WERI-Rb-1 (cell line): ENCODE measurements at regions not wholly inside any gene's neighbourhood (a gene's known extent, or its start where the extent isn't known, plus 50 kb on each side); places are given as distances from the start of the nearest gene placed in this dataset.

Source experiments
- DNase-seq: peaks from one replicate; pipeline ENCODE4 v3.0.0-alpha.2; 2020
- H3K27ac ChIP-seq: fragments of 250-450 bp; sonication (Bioruptor Pico); 2 replicates; pipeline ENCODE4 v1.5.1; 2020; ENCODE audit warnings: mild to moderate bottlenecking, moderate library complexity
- H3K27me3 ChIP-seq: fragments of 250-450 bp; sonication (Bioruptor Pico); 2 replicates; pipeline ENCODE4 v1.5.1; 2021; ENCODE audit warnings: mild to moderate bottlenecking, low read depth, moderate library complexity; ENCODE audit not compliant: insufficient read depth, severe bottlenecking
- H3K36me3 ChIP-seq: fragments of 250-450 bp; sonication (Bioruptor Pico); 2 replicates; pipeline ENCODE4 v1.5.1; 2020; ENCODE audit warnings: mild to moderate bottlenecking, moderate library complexity
- H3K4me3 ChIP-seq: 2 replicates; pipeline ENCODE4 v1.5.1; 2011; ENCODE audit warnings: low read depth, mild to moderate bottlenecking, control low read depth, low read length
- H3K9me3 ChIP-seq: fragments of 250-450 bp; sonication (Bioruptor Pico); 2 replicates; pipeline ENCODE4 v1.5.1; 2021; ENCODE audit warnings: mild to moderate bottlenecking, moderate library complexity; ENCODE audit not compliant: severe bottlenecking
- TF ChIP-seq, protein P1 (sequence below): IDR thresholded peaks from 2 replicates; pipeline ENCODE4 v1.5.1; 2011; ENCODE audit warnings: low read depth, mild to moderate bottlenecking, control low read depth, inconsistent platforms, low read length

DNA sequence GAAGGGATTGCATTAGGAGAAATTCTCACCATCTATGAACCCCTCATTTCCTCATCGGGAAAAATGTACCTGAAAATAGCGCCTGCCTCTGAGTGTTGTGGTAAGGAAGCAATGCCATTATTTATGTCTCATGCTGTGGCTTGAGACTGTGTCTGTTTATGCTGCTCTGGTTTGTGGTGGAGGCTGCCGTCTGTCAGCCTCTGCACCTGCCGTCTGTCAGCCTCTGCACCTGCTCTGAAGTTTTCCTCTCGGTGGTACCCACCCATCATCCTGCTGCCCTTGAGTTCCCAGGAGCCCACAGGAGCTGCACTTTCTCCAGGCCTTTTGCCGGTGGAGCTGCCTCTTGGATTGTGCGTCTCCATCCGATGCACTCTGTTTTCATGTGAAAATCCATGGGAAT is 68.5 kb upstream of the PPP2R3B start:
- DNase-seq, result no peak
- TF ChIP-seq, protein P1, sequence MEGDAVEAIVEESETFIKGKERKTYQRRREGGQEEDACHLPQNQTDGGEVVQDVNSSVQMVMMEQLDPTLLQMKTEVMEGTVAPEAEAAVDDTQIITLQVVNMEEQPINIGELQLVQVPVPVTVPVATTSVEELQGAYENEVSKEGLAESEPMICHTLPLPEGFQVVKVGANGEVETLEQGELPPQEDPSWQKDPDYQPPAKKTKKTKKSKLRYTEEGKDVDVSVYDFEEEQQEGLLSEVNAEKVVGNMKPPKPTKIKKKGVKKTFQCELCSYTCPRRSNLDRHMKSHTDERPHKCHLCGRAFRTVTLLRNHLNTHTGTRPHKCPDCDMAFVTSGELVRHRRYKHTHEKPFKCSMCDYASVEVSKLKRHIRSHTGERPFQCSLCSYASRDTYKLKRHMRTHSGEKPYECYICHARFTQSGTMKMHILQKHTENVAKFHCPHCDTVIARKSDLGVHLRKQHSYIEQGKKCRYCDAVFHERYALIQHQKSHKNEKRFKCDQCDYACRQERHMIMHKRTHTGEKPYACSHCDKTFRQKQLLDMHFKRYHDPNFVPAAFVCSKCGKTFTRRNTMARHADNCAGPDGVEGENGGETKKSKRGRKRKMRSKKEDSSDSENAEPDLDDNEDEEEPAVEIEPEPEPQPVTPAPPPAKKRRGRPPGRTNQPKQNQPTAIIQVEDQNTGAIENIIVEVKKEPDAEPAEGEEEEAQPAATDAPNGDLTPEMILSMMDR, result no peak

DNA sequence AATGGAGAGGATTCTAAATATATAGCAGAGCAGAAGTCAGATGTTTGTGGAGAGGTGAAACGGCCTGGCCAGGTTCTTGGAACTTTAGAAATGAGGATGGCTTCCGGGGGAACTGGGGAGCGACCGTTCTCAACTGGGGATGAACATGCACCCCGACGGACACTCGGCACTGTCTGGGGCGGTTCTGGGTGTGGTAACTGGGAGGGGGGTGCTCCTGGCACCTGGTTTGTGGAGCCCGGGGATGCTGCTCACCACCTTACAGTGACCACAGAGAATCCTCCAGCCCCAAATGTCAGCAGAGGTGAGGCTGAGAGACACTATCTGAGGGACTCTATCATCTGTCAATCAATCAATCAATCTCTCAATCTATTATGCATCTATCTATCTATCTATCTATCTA is 69.0 kb upstream of the PPP2R3B start:
- H3K9me3 ChIP-seq, result peaks cover 6% of the 10 kb centered on the region
- no peak overlapping the region for H3K4me3 ChIP-seq
- H3K27me3 ChIP-seq, result peaks cover 42% of the 10 kb centered on the region
- TF ChIP-seq, protein P1, result no peak
- no peaks in the 10 kb centered on the region for H3K36me3 ChIP-seq
- DNase-seq, result no peak
- H3K27ac ChIP-seq, result no peak overlapping the region

More for the DNA sequence above, 68.5 kb upstream of the PPP2R3B start:
- H3K4me3 ChIP-seq, result no peak overlapping the region
- no peak overlapping the region for H3K27ac ChIP-seq
- no peaks in the 10 kb centered on the region for H3K36me3 ChIP-seq
- H3K27me3 ChIP-seq, result peaks cover 39% of the 10 kb centered on the region
- H3K9me3 ChIP-seq, result peaks cover 6% of the 10 kb centered on the region

DNA sequence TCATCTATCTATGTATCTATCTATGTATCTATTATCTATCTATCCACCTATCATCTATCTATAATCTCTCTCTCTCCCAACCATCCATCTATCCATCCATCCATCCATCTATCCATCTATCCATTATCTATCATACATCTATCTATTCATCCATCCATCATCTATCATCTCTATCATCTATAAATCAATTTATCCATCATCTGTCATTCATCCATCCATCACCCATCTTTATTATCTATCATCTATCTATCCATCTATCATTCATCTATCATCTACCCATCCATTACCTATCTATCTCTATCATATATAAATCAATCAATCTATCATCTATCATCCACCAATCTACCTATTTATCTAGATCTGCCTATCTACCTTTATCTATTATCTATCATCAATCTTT is 69.4 kb upstream of the PPP2R3B start:
- DNase-seq, result no peak
- no peak overlapping the region for H3K4me3 ChIP-seq
- peaks cover 6% of the 10 kb centered on the region for H3K9me3 ChIP-seq
- peaks cover 42% of the 10 kb centered on the region for H3K27me3 ChIP-seq
- TF ChIP-seq, protein P1, result no peak
- no peak overlapping the region for H3K27ac ChIP-seq
- no peaks in the 10 kb centered on the region for H3K36me3 ChIP-seq

DNA sequence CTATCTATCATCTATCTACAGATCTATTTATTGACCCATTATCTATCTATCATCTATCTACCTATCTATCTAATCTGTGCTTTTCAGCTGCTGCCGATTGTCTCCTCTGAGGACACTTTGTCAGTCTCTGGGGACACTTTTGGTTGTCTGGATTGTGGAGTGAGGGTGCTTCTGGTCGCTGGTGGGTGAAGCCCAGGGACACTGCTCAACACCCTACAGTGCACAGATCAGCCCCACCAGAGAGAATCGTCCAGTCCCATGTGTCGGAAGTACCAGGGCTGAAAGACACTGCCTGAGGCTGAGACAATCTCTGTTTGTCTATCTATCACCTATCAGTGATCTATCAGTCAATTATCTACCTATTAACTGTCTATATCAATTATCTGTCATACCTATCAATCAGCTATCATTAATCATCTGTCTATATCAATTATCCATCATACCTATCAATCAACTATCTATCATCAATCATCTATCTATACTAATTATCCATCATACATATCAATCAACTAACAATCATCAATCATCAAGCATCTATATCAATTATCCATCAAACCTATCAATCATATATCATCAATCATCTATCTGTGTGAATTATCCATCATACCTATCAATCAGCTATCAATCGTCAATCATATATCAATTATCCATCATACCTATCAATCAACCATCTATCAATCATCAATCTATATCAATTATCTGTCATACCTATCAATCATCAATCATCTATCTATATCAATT is 70.0 kb upstream of the PPP2R3B start:
- H3K36me3 ChIP-seq, result no peaks in the 10 kb centered on the region
- H3K4me3 ChIP-seq, result no peak overlapping the region
- TF ChIP-seq, protein P1, result no peak
- H3K27me3 ChIP-seq, result peaks cover 39% of the 10 kb centered on the region
- peaks cover 6% of the 10 kb centered on the region for H3K9me3 ChIP-seq
- no peak for DNase-seq
- no peak overlapping the region for H3K27ac ChIP-seq

DNA sequence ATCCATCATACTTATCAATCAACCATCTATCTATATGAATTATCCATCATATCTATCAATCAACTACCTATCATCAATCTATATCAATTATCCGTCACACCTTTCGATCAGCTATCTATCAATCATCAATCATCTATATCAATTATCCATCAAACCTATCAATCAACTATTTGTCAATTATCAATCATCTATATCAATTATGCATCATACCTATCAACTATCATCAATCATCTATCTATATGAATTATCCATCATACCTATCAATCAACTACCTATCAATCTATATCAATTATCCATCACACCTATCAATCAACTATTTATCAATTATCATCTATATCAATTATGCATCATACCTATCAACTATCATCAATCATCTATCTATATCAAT is 70.6 kb upstream of the PPP2R3B start:
- no peak for DNase-seq
- no peak overlapping the region for H3K27ac ChIP-seq
- H3K36me3 ChIP-seq, result no peaks in the 10 kb centered on the region
- peaks cover 6% of the 10 kb centered on the region for H3K9me3 ChIP-seq
- no peak overlapping the region for H3K4me3 ChIP-seq
- peaks cover 39% of the 10 kb centered on the region for H3K27me3 ChIP-seq
- TF ChIP-seq, protein P1, result no peak

DNA sequence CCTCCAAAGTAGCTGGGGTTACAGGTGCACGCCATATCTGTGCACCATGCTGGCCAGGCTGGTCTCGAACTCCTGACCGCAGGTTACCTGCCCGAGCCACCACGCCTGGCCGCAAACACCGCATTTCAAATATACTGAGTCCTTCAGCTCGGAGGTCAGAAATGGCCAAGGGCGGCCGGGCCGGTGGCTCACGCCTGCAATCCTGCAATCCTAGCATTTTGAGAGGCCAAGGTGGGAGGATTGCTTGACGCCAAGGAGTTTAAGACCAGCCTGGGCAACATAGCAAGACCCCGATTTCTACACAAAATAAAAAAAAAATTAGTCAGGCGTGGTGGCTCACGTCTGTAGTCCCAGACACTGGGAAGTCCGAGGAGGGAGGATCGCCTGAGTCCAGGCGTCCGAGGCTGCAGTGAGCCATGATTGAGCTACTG is 71.9 kb upstream of the PPP2R3B start:
- no peak for DNase-seq
- Histone ChIP-seq H3K36me3 (no peaks in the 10 kb centered on the region), H3K27ac (no peak overlapping the region), H3K9me3 (peaks cover 6% of the 10 kb centered on the region), H3K4me3 (no peak overlapping the region), H3K27me3 (peaks cover 51% of the 10 kb centered on the region)
- TF ChIP-seq, protein P1, result no peak
